Right lobe of liver (tissue), 4 donors: ENCODE measurements at regions not wholly inside any gene's neighbourhood (a gene's known extent, or its start where the extent isn't known, plus 50 kb on each side); places are given as distances from the start of the nearest gene placed in this dataset.
"Not testable (repeated sequence)": the region's sequence is repeated elsewhere in the genome, so short reads cannot be mapped to it uniquely, and the experiment has no call there.

Experiments
- CTCF ChIP-seq, 4 donors: fragments of 200-600 bp in 3 of 4; fragments of 450-650 bp in 1 of 4; IDR thresholded peaks; one replicate each; pipeline versions ENCODE4 v1.5.1 to v1.8.0; 2016 to 2022; ENCODE audit warnings: antibody characterized with exemption in 4 of 4, mild to moderate bottlenecking in 2 of 4
- POLR2A ChIP-seq: fragments of 450-650 bp; IDR thresholded peaks from one replicate; pipeline ENCODE4 v1.6.1; 2017; ENCODE audit warnings: antibody characterized with exemption, mild to moderate bottlenecking
- donor health status: DM: no; HTN: no; CAD: no.
- donor health status: DM: no; HTN: no; CAD: no.
- donor health status: DM: no; HTN: yes; CAD: no.

DNA sequence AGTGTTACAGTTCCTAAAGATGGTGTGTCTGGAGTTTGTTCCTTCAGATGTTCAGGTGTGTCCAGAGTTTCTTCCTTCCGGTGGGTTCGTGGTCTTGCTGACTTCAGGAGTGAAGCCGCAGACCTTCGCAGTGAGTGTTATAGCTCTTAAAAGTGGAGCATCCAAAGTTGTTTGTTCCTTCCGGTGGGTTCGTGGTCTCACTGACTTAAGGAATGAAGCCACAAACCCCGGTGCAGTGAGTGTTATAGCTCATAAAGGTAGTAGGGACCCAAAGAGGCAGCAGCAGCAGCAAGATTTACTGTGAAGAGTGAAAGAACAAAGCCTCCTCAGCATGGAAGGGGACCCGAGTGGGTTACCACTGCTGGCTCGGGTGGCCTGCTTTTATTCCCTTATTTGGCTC is 90.6 kb upstream of the CST7 start:
- not testable (repeated sequence) for TF ChIP-seq CTCF (IDR thresholded peaks at IDR 0.05); POLR2A
